ENCODE measurements at regions not wholly inside any gene's neighbourhood (a gene's known extent, or its start where the extent isn't known, plus 50 kb on each side); places are given as distances from the start of the nearest gene placed in this dataset.

DNA sequence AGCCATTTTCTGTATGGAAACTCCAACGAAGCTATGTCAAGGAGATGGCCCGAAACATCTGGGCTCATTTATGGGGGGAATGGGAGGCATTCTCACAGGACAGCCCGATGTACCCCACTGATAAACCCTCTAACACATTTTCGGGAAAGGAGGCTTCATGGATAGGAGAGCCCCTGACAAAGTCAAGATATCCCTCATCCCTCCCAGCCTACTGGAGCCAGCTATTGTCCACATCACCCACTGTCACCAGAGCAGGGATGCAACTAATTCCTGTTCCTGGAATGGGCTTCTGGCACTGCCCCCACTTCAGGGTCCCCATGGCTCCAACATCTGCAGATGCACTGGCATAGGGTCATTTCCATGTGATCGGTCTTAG, 98.2 kb upstream of the BMPER start (continued):
- TF ChIP-seq RNF2 (IDR thresholded peaks at IDR 0.05): no peak
- TF ChIP-seq, protein P1, sequence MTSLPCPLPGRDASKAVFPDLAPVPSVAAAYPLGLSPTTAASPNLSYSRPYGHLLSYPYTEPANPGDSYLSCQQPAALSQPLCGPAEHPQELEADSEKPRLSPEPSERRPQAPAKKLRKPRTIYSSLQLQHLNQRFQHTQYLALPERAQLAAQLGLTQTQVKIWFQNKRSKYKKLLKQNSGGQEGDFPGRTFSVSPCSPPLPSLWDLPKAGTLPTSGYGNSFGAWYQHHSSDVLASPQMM (CRISPR knock-in tag; IDR thresholded peaks at IDR 0.05): no peak

DNA sequence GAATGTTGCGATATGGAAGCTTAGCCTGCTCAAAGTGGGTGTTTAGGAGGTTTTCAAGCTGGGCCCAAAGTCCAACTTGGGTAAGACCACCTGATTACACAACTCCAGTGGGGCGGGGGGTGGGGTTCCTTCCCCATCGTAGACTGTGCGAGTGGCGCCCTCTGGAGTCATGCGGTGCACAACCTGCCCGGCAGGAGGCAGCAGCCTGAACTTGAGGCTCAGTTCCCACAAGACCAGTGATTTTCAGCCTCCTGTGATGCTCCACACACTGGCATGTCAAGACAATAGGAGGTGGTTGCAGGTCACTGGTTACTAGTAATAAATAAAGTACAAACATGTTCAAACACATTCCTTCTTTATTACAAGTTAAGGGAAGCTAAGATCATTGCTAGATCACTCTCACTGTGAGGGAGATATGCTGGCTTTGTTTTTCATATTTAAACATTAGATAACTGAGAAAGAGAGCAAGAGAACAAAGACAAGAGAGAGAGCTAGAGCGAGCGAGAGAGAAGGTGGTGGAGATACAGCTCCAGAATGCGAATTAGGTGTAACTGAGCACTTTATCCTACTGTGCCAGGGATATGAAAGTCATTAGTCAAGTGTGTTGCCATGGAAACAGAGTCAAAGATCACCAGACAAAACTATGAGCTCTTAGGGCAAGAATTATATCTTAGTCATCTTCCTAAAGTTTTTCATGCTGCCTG, 97.4 kb upstream of the BMPER start:
- in situ Hi-C loops (cut with MboI) (no loop called here), intact Hi-C loops (cut with micrococcal nuclease) (loop anchor here (5.0 kb wide), 1 partner anchor 51 kb away; no protein-coding TSS in a partner anchor)
- FAIRE-seq (no peak), ATAC-seq (peak; percentile 86), DNase-seq (ENCODE audit: extremely low read depth in 1 of 4, low spot score in 3 of 4) (peak; percentile 22 to 35 (median 26))
- Histone ChIP-seq H3K27me3 (ENCODE audit: control insufficient read depth in 2 of 2, insufficient read depth in 2 of 2, low read length in 2 of 2) (no peaks in the 10 kb centered on the region), H3K9me1 (ENCODE audit: control insufficient read depth, insufficient read depth, low read length) (no peaks in the 10 kb centered on the region), H2AFZ (ENCODE audit: low read depth, low read length) (no peak overlapping the region), H3K4me3 (no peak overlapping the region), H3K79me2 (ENCODE audit: control insufficient read depth, insufficient read depth, low read length) (no peaks in the 10 kb centered on the region), H4K20me1 (replicated peaks; ENCODE audit: control insufficient read depth, insufficient read depth, low read length) (0 out of 2 replicates have a peak, but pooled peaks cover 3% of the 10 kb centered on the region), H3K9ac (ENCODE audit: insufficient read depth in 1 of 2, low read depth in 2 of 2, low read length in 2 of 2) (no peak overlapping the region), H3K4me2 (ENCODE audit: insufficient read depth, low read length) (no peak overlapping the region), H3K4me1 (replicated peaks in 1 of 2; ENCODE audit: control insufficient read depth in 2 of 2, insufficient read depth in 2 of 2, low read length in 2 of 2) (no peaks in the 10 kb centered on the region), H3K27ac (ENCODE audit: extremely low read depth, low read depth, low read length) (no peak overlapping the region), H3K9me3 (replicated peaks; ENCODE audit: control insufficient read depth, insufficient read depth, low read depth, low read length) (no peaks in the 10 kb centered on the region), H3K36me3 (ENCODE audit: control insufficient read depth, insufficient read depth, low read length) (no peaks in the 10 kb centered on the region)
- ChIA-PET POLR2A (interaction anchor here (1.0 kb wide), 1 partner anchor 25 kb away, joined by 3 read pairs; no protein-coding TSS in a partner anchor), CTCF (ENCODE audit: low intra/inter-chr PET ratio) (no interaction called here)
- WGBS (ENCODE audit: insufficient coverage, low coverage, missing lambda C conversion rate): under 1% methylated on average over 10 of the region's 10 CpGs
- no TSS peak for BruUV-seq (replicated peaks)
- TF ChIP-seq, protein P2, sequence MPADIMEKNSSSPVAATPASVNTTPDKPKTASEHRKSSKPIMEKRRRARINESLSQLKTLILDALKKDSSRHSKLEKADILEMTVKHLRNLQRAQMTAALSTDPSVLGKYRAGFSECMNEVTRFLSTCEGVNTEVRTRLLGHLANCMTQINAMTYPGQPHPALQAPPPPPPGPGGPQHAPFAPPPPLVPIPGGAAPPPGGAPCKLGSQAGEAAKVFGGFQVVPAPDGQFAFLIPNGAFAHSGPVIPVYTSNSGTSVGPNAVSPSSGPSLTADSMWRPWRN (IDR thresholded peaks at IDR 0.05; ENCODE audit: low read depth): no peak
- TF ChIP-seq TAF9B (IDR thresholded peaks at IDR 0.05; ENCODE audit: partially characterized antibody): no peak
- TF ChIP-seq, protein P3, sequence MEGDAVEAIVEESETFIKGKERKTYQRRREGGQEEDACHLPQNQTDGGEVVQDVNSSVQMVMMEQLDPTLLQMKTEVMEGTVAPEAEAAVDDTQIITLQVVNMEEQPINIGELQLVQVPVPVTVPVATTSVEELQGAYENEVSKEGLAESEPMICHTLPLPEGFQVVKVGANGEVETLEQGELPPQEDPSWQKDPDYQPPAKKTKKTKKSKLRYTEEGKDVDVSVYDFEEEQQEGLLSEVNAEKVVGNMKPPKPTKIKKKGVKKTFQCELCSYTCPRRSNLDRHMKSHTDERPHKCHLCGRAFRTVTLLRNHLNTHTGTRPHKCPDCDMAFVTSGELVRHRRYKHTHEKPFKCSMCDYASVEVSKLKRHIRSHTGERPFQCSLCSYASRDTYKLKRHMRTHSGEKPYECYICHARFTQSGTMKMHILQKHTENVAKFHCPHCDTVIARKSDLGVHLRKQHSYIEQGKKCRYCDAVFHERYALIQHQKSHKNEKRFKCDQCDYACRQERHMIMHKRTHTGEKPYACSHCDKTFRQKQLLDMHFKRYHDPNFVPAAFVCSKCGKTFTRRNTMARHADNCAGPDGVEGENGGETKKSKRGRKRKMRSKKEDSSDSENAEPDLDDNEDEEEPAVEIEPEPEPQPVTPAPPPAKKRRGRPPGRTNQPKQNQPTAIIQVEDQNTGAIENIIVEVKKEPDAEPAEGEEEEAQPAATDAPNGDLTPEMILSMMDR (IDR thresholded peaks at IDR 0.05 in 2 of 3, conservative IDR thresholded peaks at IDR 0.05 in 1 of 3; ENCODE audit: insufficient read depth in 2 of 3, low read depth in 1 of 3, low read length in 3 of 3): peak; percentile 64 to 88 (median 69)
- TF ChIP-seq ZBTB17 (CRISPR knock-in tag; IDR thresholded peaks at IDR 0.05): no peak
- TF ChIP-seq ZNF75A (CRISPR knock-in tag; IDR thresholded peaks at IDR 0.05): no peak
- no peak for TF ChIP-seq SMAD3 (CRISPR knock-in tag; conservative IDR thresholded peaks at IDR 0.05)
- TF ChIP-seq HDAC3 (IDR thresholded peaks at IDR 0.05; ENCODE audit: borderline replicate concordance, partially characterized antibody): no peak
- no peak for TF ChIP-seq ZNF644 (tag; IDR thresholded peaks at IDR 0.05; ENCODE audit: low read depth)
- no peak for TF ChIP-seq STAG1 (CRISPR knock-in tag; IDR thresholded peaks at IDR 0.05; ENCODE audit: borderline replicate concordance)
- TF ChIP-seq, protein P4, sequence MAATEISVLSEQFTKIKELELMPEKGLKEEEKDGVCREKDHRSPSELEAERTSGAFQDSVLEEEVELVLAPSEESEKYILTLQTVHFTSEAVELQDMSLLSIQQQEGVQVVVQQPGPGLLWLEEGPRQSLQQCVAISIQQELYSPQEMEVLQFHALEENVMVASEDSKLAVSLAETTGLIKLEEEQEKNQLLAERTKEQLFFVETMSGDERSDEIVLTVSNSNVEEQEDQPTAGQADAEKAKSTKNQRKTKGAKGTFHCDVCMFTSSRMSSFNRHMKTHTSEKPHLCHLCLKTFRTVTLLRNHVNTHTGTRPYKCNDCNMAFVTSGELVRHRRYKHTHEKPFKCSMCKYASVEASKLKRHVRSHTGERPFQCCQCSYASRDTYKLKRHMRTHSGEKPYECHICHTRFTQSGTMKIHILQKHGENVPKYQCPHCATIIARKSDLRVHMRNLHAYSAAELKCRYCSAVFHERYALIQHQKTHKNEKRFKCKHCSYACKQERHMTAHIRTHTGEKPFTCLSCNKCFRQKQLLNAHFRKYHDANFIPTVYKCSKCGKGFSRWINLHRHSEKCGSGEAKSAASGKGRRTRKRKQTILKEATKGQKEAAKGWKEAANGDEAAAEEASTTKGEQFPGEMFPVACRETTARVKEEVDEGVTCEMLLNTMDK (IDR thresholded peaks at IDR 0.05; ENCODE audit: borderline replicate concordance, insufficient read depth, low read depth, low read length, poor library complexity, severe bottlenecking): peak; percentile 38
- TF ChIP-seq, protein P5, sequence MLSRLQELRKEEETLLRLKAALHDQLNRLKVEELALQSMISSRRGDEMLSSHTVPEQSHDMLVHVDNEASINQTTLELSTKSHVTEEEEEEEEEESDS (CRISPR knock-in tag; IDR thresholded peaks at IDR 0.05): no peak
